ENCODE measurements at regions not wholly inside any gene's neighbourhood (a gene's known extent, or its start where the extent isn't known, plus 50 kb on each side); places are given as distances from the start of the nearest gene placed in this dataset.
"Not testable (repeated sequence)": the region's sequence is repeated elsewhere in the genome, so short reads cannot be mapped to it uniquely, and the experiment has no call there.

GRCh38 chr1:120619867-120620692 is 103.7 kb upstream of the NBPF26 start:
- DNase-seq: not testable (repeated sequence)

GRCh38 chr1:120620693-120620969 is 103.1 kb upstream of the NBPF26 start:
- DNase-seq: not testable (repeated sequence)

- DNase-seq: not testable (repeated sequence)
Measured at GRCh38 chr1:120621278-120621677, 102.5 kb upstream of the NBPF26 start.

GRCh38 chr1:120623539-120623938 is 100.2 kb upstream of the NBPF26 start:
- not testable (repeated sequence) for DNase-seq

- not testable (repeated sequence) for DNase-seq
Measured at GRCh38 chr1:120624565-120625064, 99.1 kb upstream of the NBPF26 start.

GRCh38 chr1:120629832-120630455 is 93.8 kb upstream of the NBPF26 start:
- not testable (repeated sequence) for DNase-seq

- not testable (repeated sequence) for DNase-seq
Measured at GRCh38 chr1:120634816-120635806, 88.6 kb upstream of the NBPF26 start.

- DNase-seq: not testable (repeated sequence)
Measured at GRCh38 chr1:120640261-120641013, 83.3 kb upstream of the NBPF26 start.

- DNase-seq: not testable (repeated sequence)
Measured at GRCh38 chr1:120641014-120641302, 82.8 kb upstream of the NBPF26 start.

GRCh38 chr1:120647182-120647581 is 76.6 kb upstream of the NBPF26 start:
- DNase-seq: not testable (repeated sequence)

GRCh38 chr1:120648915-120649623 is 74.7 kb upstream of the NBPF26 start:
- DNase-seq: not testable (repeated sequence)

GRCh38 chr1:120649730-120650129 is 74.0 kb upstream of the NBPF26 start:
- not testable (repeated sequence) for DNase-seq

- not testable (repeated sequence) for DNase-seq
Measured at GRCh38 chr1:120654114-120654513, 69.6 kb upstream of the NBPF26 start.

GRCh38 chr1:120655394-120655793 is 68.4 kb upstream of the NBPF26 start:
- DNase-seq: not testable (repeated sequence)

- DNase-seq: not testable (repeated sequence)
Measured at GRCh38 chr1:120656116-120656515, 67.6 kb upstream of the NBPF26 start.

GRCh38 chr1:120657804-120658203 is 65.9 kb upstream of the NBPF26 start:
- DNase-seq: not testable (repeated sequence)

- not testable (repeated sequence) for DNase-seq
Measured at GRCh38 chr1:120658622-120659021, 65.1 kb upstream of the NBPF26 start.

GRCh38 chr1:120659133-120659532 is 64.6 kb upstream of the NBPF26 start:
- not testable (repeated sequence) for DNase-seq

GRCh38 chr1:120664376-120665249 is 59.1 kb upstream of the NBPF26 start:
- DNase-seq: not testable (repeated sequence)

GRCh38 chr1:120665250-120665577 is 58.5 kb upstream of the NBPF26 start:
- not testable (repeated sequence) for DNase-seq

- not testable (repeated sequence) for DNase-seq
Measured at GRCh38 chr1:120668187-120668586, 55.6 kb upstream of the NBPF26 start.

Data from T-helper 1 cell (primary cell).